ENCODE measurements at regions not wholly inside any gene's neighbourhood (a gene's known extent, or its start where the extent isn't known, plus 50 kb on each side); places are given as distances from the start of the nearest gene placed in this dataset.
"Not testable (repeated sequence)": the region's sequence is repeated elsewhere in the genome, so short reads cannot be mapped to it uniquely, and the experiment has no call there.

DNA sequence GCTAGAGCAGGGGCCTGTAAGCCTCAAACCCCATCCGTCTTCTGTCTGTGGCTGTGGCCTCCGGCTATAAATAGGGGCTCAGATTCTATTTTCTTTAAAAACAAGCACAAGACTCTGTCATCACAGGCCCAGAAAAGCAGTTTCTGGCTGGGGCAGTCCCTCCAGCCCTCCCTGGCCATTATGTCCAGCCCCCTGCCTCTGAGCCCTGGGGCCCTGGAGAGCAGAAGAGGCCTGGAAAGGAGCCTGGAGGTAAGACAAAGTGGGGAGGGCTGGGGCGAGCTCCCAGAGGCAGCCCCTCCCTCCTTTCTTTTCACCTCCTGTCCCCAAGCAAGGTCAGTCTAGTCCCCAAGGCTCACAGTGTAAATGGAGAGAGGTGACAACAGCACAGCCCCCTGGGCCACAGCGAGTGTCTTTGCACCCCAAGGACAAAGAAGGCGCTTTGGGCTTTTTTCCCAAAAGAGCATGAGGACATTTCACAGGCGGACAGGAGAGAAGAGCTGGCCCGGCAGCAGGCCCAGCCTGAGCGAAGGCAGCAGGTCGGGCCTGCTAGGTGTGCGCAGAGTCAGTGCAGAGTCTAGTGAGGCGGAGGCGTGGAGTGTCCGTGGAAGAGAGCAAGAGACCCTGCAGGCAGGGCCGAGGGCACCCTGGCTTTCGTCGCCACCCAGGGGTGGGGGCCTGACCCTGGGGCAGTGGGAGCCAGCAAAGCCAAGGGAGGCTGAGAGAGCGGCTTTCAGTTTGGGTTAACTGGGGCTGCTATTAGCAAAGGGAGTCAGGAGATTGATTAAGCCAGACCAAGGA, 188.3 kb downstream of the TBC1D2B start:
- H3K27ac ChIP-seq (ENCODE audit: low read depth, low read length) = no peak overlapping the region
- Mint-ChIP-seq H3K36me3 (no peaks in the 10 kb centered on the region), H3K27me3 (peaks cover 0 to 3% of the 10 kb centered on the region in 2 donors), H3K4me3 (no peak overlapping the region), H3K27ac (peak overlapping the region in 1 of 8 donors; percentile 74), H3K4me1 (no peaks in the 10 kb centered on the region), H3K9me3 (no peaks in the 10 kb centered on the region)
- DNase-seq = peak in 1 of 5 donors; percentile 27
- no peaks in the 10 kb centered on the region for H3K27me3 ChIP-seq (ENCODE audit: insufficient read depth, low read length, poor library complexity, severe bottlenecking)
- no peaks in the 10 kb centered on the region for H3K36me3 ChIP-seq (ENCODE audit: insufficient read depth, low read length)
- ChIA-PET CTCF (no interaction called here), POLR2A (no interaction called here)
- no peak overlapping the region for H3K4me3 ChIP-seq (ENCODE audit: low read length)
- no peaks in the 10 kb centered on the region for H3K9me3 ChIP-seq (ENCODE audit: low read length)
- no peaks in the 10 kb centered on the region for H3K4me1 ChIP-seq (ENCODE audit: insufficient read depth, low read length)

DNA sequence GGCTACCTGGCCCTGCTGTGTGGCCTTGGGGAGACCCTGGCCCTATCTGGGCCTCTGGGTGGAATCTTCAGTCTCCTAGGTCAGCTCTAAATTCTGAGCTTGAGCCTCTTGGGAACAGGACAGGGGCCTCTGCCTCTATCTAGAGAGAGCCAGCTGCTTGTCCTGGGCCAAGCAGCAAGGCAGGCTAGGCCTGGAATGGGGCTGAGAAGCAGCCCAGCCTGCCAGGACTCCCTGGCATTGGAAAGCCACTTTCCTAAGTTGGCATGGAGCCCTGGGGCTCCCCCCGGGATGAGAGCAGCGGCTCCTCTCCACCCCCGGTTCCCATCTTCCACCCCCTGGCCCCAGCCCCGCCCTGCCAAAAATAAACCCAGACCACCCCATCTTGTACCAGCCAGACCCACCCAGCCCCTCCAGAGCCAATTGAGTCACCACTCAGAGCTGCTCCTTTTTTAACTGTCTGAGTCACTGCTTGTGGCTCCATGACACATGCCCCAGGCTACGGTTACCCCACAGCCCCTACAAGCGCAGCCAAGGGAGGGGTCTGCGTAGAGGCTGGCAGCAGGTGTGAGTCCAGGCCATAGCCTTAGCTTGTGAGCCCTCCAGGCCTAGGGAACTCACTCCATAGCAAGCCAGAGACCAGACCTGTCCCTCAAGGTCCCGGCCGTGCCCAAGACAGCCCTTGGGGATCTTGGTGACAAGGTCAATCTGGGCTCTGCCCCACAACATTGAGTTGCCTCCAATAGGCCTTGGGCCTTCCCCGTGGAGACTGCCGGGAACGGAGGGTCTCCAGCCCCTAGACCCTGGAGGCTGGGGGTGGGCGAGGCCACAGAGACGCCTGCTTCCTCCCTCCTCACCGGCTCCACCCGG, 189.7 kb downstream of the TBC1D2B start:
- not testable (repeated sequence) for H3K27me3 ChIP-seq (ENCODE audit: insufficient read depth, low read length, poor library complexity, severe bottlenecking)

GRCh38 chr15:77886805-77887448, 190.6 kb downstream of the TBC1D2B start:
- H3K4me1 Mint-ChIP-seq = no peaks in the 10 kb centered on the region
- peaks cover 0 to 3% of the 10 kb centered on the region in 2 donors for H3K27me3 Mint-ChIP-seq
- no peaks in the 10 kb centered on the region for H3K4me1 ChIP-seq (ENCODE audit: insufficient read depth, low read length)

More for the DNA sequence above, 189.7 kb downstream of the TBC1D2B start:
- H3K4me3 Mint-ChIP-seq; H3K36me3 ChIP-seq (ENCODE audit: insufficient read depth, low read length); H3K27me3 Mint-ChIP-seq; DNase-seq; H3K9me3 ChIP-seq (ENCODE audit: low read length); H3K4me1 Mint-ChIP-seq; H3K4me3 ChIP-seq (ENCODE audit: low read length); H3K27ac ChIP-seq (ENCODE audit: low read depth, low read length); H3K9me3 Mint-ChIP-seq; POLR2A ChIA-PET; H3K36me3 Mint-ChIP-seq; H3K27ac Mint-ChIP-seq; CTCF ChIA-PET; H3K4me1 ChIP-seq (ENCODE audit: insufficient read depth, low read length): not testable (repeated sequence)

DNA sequence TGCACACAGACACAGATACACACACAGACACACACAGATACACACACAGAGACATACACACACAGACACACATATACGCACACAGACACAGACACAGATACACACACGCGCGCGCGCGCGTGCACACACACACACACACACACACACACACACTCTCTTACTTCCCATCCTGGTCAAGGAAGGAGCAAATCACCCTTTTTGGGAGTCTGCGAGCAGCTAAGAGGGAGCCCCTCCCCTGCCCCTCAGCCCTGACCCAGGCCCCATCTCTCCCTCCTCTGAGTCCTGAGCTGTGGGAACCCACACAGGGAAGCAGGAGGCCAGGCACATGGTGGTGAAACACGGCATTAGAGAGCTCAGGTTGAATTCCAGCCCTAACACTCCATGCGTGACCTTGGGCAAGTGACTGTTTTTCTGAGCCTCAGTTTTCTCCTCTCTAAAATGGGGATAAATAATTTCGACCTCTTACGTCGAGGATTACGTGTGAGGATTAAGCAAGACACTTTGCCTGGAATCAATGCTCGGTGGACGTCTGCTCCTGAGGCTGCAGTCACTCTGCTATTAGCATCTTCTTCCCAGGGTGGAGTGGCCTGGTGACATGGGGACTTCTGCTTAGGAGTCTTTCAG, 191.5 kb downstream of the TBC1D2B start:
- H3K9me3 Mint-ChIP-seq; H3K27ac ChIP-seq (ENCODE audit: low read depth, low read length); H3K4me3 ChIP-seq (ENCODE audit: low read length); H3K36me3 ChIP-seq (ENCODE audit: insufficient read depth, low read length); H3K36me3 Mint-ChIP-seq; H3K4me1 ChIP-seq (ENCODE audit: insufficient read depth, low read length); H3K4me3 Mint-ChIP-seq; H3K9me3 ChIP-seq (ENCODE audit: low read length); H3K27ac Mint-ChIP-seq; H3K4me1 Mint-ChIP-seq; H3K27me3 Mint-ChIP-seq; DNase-seq; H3K27me3 ChIP-seq (ENCODE audit: insufficient read depth, low read length, poor library complexity, severe bottlenecking); POLR2A ChIA-PET: not testable (repeated sequence)
- CTCF ChIA-PET = interaction anchor here (0.7 kb wide), 1 partner anchor 336 kb away, joined by 3 read pairs; no protein-coding TSS in a partner anchor

More at GRCh38 chr15:77886805-77887448, 190.6 kb downstream of the TBC1D2B start:
- no peak for DNase-seq
- Mint-ChIP-seq H3K4me3 (no peak overlapping the region), H3K9me3 (no peaks in the 10 kb centered on the region), H3K36me3 (no peaks in the 10 kb centered on the region), H3K27ac (no peak overlapping the region)
- Histone ChIP-seq H3K4me3 (ENCODE audit: low read length) (no peak overlapping the region), H3K9me3 (ENCODE audit: low read length) (no peaks in the 10 kb centered on the region), H3K27ac (ENCODE audit: low read depth, low read length) (no peak overlapping the region), H3K27me3 (ENCODE audit: insufficient read depth, low read length, poor library complexity, severe bottlenecking) (no peaks in the 10 kb centered on the region), H3K36me3 (ENCODE audit: insufficient read depth, low read length) (no peaks in the 10 kb centered on the region)
- CTCF ChIA-PET = no interaction called here
- POLR2A ChIA-PET = no interaction called here

GRCh38 chr15:77883012-77883411, 194.5 kb downstream of the TBC1D2B start:
- H3K36me3 ChIP-seq (ENCODE audit: insufficient read depth, low read length); H3K4me1 ChIP-seq (ENCODE audit: insufficient read depth, low read length); H3K4me3 Mint-ChIP-seq; H3K27ac Mint-ChIP-seq; H3K27ac ChIP-seq (ENCODE audit: low read depth, low read length); H3K4me1 Mint-ChIP-seq; H3K27me3 Mint-ChIP-seq; POLR2A ChIA-PET; CTCF ChIA-PET; H3K27me3 ChIP-seq (ENCODE audit: insufficient read depth, low read length, poor library complexity, severe bottlenecking); H3K36me3 Mint-ChIP-seq; H3K9me3 ChIP-seq (ENCODE audit: low read length); DNase-seq; H3K4me3 ChIP-seq (ENCODE audit: low read length); H3K9me3 Mint-ChIP-seq: not testable (repeated sequence)

GRCh38 chr15:77881950-77882349, 195.6 kb downstream of the TBC1D2B start:
- ChIA-PET POLR2A (no interaction called here), CTCF (no interaction called here)
- no peak for DNase-seq
- no peaks in the 10 kb centered on the region for H3K36me3 Mint-ChIP-seq
- no peaks in the 10 kb centered on the region for H3K9me3 Mint-ChIP-seq
- Histone ChIP-seq H3K4me3 (ENCODE audit: low read length) (no peak overlapping the region), H3K9me3 (ENCODE audit: low read length) (no peaks in the 10 kb centered on the region), H3K4me1 (ENCODE audit: insufficient read depth, low read length) (no peaks in the 10 kb centered on the region), H3K27me3 (ENCODE audit: insufficient read depth, low read length, poor library complexity, severe bottlenecking) (no peaks in the 10 kb centered on the region), H3K27ac (ENCODE audit: low read depth, low read length) (no peak overlapping the region), H3K36me3 (ENCODE audit: insufficient read depth, low read length) (no peaks in the 10 kb centered on the region)
- H3K27ac Mint-ChIP-seq = no peak overlapping the region
- H3K27me3 Mint-ChIP-seq = no peaks in the 10 kb centered on the region
- no peak overlapping the region for H3K4me3 Mint-ChIP-seq
- H3K4me1 Mint-ChIP-seq = no peaks in the 10 kb centered on the region

DNA sequence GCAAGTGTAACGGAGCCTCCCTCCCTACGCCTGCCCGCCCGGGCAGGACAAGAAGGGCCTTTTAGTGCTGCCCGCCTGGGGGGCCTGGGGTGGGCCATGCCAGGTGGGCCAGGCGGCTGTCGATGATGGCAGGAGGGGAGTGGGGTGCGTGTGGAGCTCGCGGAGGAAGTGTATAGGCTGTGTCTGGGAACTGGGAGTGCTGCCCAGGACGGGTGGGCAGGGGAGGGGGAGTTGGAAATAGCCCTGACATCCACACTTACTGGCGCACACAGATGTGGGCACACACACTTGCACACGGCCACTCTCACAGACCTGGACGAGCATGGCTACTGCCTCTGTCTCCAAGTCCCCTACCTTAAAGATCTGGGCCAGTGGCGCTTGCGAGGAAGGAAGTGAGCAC, 196.0 kb downstream of the TBC1D2B start:
- H3K27me3 ChIP-seq (ENCODE audit: insufficient read depth, low read length, poor library complexity, severe bottlenecking); DNase-seq; H3K4me3 Mint-ChIP-seq; H3K9me3 Mint-ChIP-seq; H3K4me3 ChIP-seq (ENCODE audit: low read length); H3K36me3 Mint-ChIP-seq; H3K27ac ChIP-seq (ENCODE audit: low read depth, low read length); POLR2A ChIA-PET; CTCF ChIA-PET; H3K27ac Mint-ChIP-seq; H3K27me3 Mint-ChIP-seq; H3K36me3 ChIP-seq (ENCODE audit: insufficient read depth, low read length); H3K4me1 ChIP-seq (ENCODE audit: insufficient read depth, low read length); H3K9me3 ChIP-seq (ENCODE audit: low read length); H3K4me1 Mint-ChIP-seq: not testable (repeated sequence)

- H3K4me3 ChIP-seq (ENCODE audit: low read length); H3K27me3 Mint-ChIP-seq; H3K4me1 ChIP-seq (ENCODE audit: insufficient read depth, low read length); H3K36me3 Mint-ChIP-seq; H3K9me3 Mint-ChIP-seq; H3K9me3 ChIP-seq (ENCODE audit: low read length); H3K27me3 ChIP-seq (ENCODE audit: insufficient read depth, low read length, poor library complexity, severe bottlenecking); POLR2A ChIA-PET; H3K27ac Mint-ChIP-seq; H3K4me1 Mint-ChIP-seq; H3K4me3 Mint-ChIP-seq; H3K36me3 ChIP-seq (ENCODE audit: insufficient read depth, low read length); H3K27ac ChIP-seq (ENCODE audit: low read depth, low read length); DNase-seq; CTCF ChIA-PET: not testable (repeated sequence)
Measured at GRCh38 chr15:77879466-77879865, 198.0 kb downstream of the TBC1D2B start.

Data from CD8-positive, alpha-beta memory T cell (primary cell).